WERI-Rb-1 (cell line): ENCODE measurements at regions not wholly inside any gene's neighbourhood (a gene's known extent, or its start where the extent isn't known, plus 50 kb on each side); places are given as distances from the start of the nearest gene placed in this dataset.

Experiments used
- DNase-seq: peaks from one replicate; pipeline ENCODE4 v3.0.0-alpha.2; 2020
- H3K27ac ChIP-seq: fragments of 250-450 bp; sonication (Bioruptor Pico); 2 replicates; pipeline ENCODE4 v1.5.1; 2020; ENCODE audit warnings: mild to moderate bottlenecking, moderate library complexity
- H3K27me3 ChIP-seq: fragments of 250-450 bp; sonication (Bioruptor Pico); 2 replicates; pipeline ENCODE4 v1.5.1; 2021; ENCODE audit warnings: mild to moderate bottlenecking, low read depth, moderate library complexity; ENCODE audit not compliant: insufficient read depth, severe bottlenecking
- H3K36me3 ChIP-seq: fragments of 250-450 bp; sonication (Bioruptor Pico); 2 replicates; pipeline ENCODE4 v1.5.1; 2020; ENCODE audit warnings: mild to moderate bottlenecking, moderate library complexity
- H3K4me3 ChIP-seq: 2 replicates; pipeline ENCODE4 v1.5.1; 2011; ENCODE audit warnings: low read depth, mild to moderate bottlenecking, control low read depth, low read length
- H3K9me3 ChIP-seq: fragments of 250-450 bp; sonication (Bioruptor Pico); 2 replicates; pipeline ENCODE4 v1.5.1; 2021; ENCODE audit warnings: mild to moderate bottlenecking, moderate library complexity; ENCODE audit not compliant: severe bottlenecking
- CTCF ChIP-seq: IDR thresholded peaks from 2 replicates; pipeline ENCODE4 v1.5.1; 2011; ENCODE audit warnings: low read depth, mild to moderate bottlenecking, control low read depth, inconsistent platforms, low read length

GRCh38 chr2:155043097-155043496 is 344.6 kb downstream of the KCNJ3 start:
- Histone ChIP-seq H3K27me3 (no peaks in the 10 kb centered on the region), H3K4me3 (no peak overlapping the region), H3K27ac (no peak overlapping the region), H3K36me3 (no peaks in the 10 kb centered on the region), H3K9me3 (no peaks in the 10 kb centered on the region)
- DNase-seq, result no peak
- no peak for TF ChIP-seq CTCF

DNA sequence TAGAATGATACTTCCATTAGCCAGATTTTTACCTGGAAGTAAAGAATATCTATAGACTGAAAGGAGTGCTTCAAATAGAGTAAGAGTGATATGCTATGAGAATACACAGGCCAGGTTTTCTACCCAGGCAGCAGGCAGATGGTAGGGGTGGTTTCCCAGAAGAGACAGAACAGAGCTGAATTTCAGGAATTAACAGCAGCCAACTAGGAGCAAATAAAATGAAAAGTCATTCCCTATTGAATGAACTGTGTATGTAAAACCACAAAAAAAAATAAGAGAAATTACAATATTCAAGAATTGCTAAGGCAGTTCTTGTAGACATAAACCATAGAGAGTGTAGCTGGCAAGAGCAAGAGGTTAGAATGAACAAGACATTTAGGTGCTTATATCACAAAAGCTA is 336.8 kb downstream of the KCNJ3 start:
- H3K4me3 ChIP-seq, result no peak overlapping the region
- H3K27ac ChIP-seq, result no peak overlapping the region
- H3K9me3 ChIP-seq, result no peaks in the 10 kb centered on the region
- H3K27me3 ChIP-seq, result no peaks in the 10 kb centered on the region
- no peak for TF ChIP-seq CTCF
- DNase-seq, result no peak
- H3K36me3 ChIP-seq, result no peaks in the 10 kb centered on the region

GRCh38 chr2:155033652-155034051 is 335.2 kb downstream of the KCNJ3 start:
- no peak for DNase-seq
- no peak overlapping the region for H3K4me3 ChIP-seq
- no peak for TF ChIP-seq CTCF

GRCh38 chr2:155030296-155030695 is 331.8 kb downstream of the KCNJ3 start:
- Histone ChIP-seq H3K27ac (no peak overlapping the region), H3K27me3 (no peaks in the 10 kb centered on the region), H3K36me3 (no peaks in the 10 kb centered on the region), H3K4me3 (no peak overlapping the region), H3K9me3 (no peaks in the 10 kb centered on the region)
- no peak for DNase-seq
- no peak for TF ChIP-seq CTCF

More at GRCh38 chr2:155033652-155034051, 335.2 kb downstream of the KCNJ3 start:
- Histone ChIP-seq H3K27me3 (no peaks in the 10 kb centered on the region), H3K36me3 (no peaks in the 10 kb centered on the region), H3K27ac (no peak overlapping the region), H3K9me3 (no peaks in the 10 kb centered on the region)

DNA sequence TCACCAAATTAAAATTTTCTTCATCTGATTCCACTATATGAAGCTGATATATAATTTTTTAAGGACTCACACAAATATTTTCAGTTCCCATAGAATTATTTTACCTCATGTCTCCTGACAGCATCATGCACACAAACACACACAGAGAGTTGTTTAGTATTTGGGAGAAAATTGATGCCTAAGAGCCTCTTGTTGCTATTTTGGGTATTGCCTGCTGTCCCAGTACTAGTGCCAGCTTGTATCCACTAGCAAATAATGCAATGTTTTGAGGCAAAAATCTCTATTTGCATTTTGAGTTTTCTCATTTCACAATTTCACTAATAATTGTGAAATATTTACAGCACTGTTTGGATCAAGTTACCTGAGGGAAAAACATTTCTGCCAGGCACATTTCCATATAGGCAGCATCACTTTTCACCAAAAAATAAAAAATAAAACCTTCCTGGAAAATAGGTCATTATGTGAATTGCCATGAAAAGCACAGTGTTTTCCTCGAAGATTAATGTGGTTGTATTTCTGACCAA is 328.2 kb downstream of the KCNJ3 start:
- no peak overlapping the region for H3K27ac ChIP-seq
- DNase-seq, result no peak
- no peaks in the 10 kb centered on the region for H3K9me3 ChIP-seq
- no peaks in the 10 kb centered on the region for H3K36me3 ChIP-seq
- TF ChIP-seq CTCF, result no peak
- no peaks in the 10 kb centered on the region for H3K27me3 ChIP-seq
- H3K4me3 ChIP-seq, result no peak overlapping the region

DNA sequence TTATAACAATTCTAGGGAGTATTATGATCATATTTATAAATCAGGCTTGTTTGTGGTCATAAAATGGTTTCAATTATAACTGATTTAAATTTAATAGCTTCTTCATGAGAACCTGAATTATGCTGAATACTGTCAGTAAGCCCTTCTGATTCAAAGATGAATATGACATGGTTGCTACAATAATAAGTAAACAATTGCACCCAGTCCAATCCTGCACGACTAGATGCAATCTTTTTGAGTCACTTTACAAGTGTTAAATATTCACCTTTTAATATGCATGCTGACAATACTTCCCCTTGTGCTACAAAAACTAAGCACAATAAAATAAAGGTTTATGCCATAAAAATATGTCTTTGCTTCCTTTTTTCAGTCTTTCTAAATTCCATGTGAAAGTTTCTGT is 325.2 kb downstream of the KCNJ3 start:
- no peak for DNase-seq
- Histone ChIP-seq H3K9me3 (no peaks in the 10 kb centered on the region), H3K27me3 (no peaks in the 10 kb centered on the region), H3K36me3 (no peaks in the 10 kb centered on the region), H3K27ac (no peak overlapping the region), H3K4me3 (no peak overlapping the region)
- TF ChIP-seq CTCF, result no peak
